ENCODE measurements at regions not wholly inside any gene's neighbourhood (a gene's known extent, or its start where the extent isn't known, plus 50 kb on each side); places are given as distances from the start of the nearest gene placed in this dataset.

DNA sequence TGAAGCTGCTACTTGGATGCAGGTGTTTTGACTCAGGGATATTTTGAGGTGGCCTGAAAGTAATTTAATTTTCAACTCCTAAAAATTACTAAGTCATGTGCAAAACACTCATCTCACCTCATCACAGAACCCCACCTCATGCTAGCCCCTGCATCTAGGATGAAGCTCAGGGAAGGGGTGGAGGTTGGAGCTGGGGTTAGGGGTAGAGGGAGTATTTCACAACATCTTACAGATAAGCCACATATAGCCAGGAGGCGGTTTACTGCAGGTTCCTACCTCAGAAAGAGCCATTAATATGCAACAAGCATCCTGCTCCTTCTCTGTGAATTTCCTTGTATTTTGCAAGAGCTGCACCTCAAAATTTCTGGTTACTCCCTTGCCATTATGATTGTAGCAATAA lies 70.5 kb upstream of the TSPAN5 start:
- Histone ChIP-seq H4K20me1 (ENCODE audit: control insufficient read depth, extremely low read depth, insufficient read depth, low read length) (no peaks in the 10 kb centered on the region), H3K9ac (ENCODE audit: control insufficient read depth, extremely low read depth, insufficient read depth, low read length) (no peak overlapping the region), H3K27ac (ENCODE audit: control insufficient read depth, insufficient read depth, low read length) (no peak overlapping the region), H3K4me3 (ENCODE audit: control insufficient read depth in 2 of 3, extremely low read depth in 1 of 3, insufficient read depth in 2 of 3, low read depth in 1 of 3, low read length in 3 of 3) (no peak overlapping the region), H3K9me1 (ENCODE audit: control insufficient read depth, extremely low read depth, insufficient read depth, low read length) (no peaks in the 10 kb centered on the region), H2AFZ (ENCODE audit: control insufficient read depth, low read length) (no peak overlapping the region), H3K27me3 (ENCODE audit: control insufficient read depth, extremely low read depth, insufficient read depth, low read length) (no peaks in the 10 kb centered on the region), H3K9me3 (ENCODE audit: control insufficient read depth, low read depth, low read length) (no peaks in the 10 kb centered on the region), H3K36me3 (ENCODE audit: control insufficient read depth in 2 of 2, extremely low read depth in 1 of 2, insufficient read depth in 2 of 2, low read length in 2 of 2) (no peaks in the 10 kb centered on the region), H3K79me2 (ENCODE audit: control insufficient read depth, insufficient read depth, low read length) (no peaks in the 10 kb centered on the region), H3K4me2 (ENCODE audit: control insufficient read depth, extremely low read depth, insufficient read depth, low read depth, low read length) (peak overlapping the region; percentile 48), H3K4me1 (ENCODE audit: control insufficient read depth, extremely low read depth, insufficient read depth, low read length) (peaks cover 10% of the 10 kb centered on the region)
- DNase-seq (ENCODE audit: low read depth, low spot score), result no peak
- no peak for FAIRE-seq
- TF ChIP-seq EZH2 (IDR thresholded peaks at IDR 0.05; ENCODE audit: low read length), result no peak
- TF ChIP-seq, protein P1, sequence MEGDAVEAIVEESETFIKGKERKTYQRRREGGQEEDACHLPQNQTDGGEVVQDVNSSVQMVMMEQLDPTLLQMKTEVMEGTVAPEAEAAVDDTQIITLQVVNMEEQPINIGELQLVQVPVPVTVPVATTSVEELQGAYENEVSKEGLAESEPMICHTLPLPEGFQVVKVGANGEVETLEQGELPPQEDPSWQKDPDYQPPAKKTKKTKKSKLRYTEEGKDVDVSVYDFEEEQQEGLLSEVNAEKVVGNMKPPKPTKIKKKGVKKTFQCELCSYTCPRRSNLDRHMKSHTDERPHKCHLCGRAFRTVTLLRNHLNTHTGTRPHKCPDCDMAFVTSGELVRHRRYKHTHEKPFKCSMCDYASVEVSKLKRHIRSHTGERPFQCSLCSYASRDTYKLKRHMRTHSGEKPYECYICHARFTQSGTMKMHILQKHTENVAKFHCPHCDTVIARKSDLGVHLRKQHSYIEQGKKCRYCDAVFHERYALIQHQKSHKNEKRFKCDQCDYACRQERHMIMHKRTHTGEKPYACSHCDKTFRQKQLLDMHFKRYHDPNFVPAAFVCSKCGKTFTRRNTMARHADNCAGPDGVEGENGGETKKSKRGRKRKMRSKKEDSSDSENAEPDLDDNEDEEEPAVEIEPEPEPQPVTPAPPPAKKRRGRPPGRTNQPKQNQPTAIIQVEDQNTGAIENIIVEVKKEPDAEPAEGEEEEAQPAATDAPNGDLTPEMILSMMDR (optimal IDR thresholded peaks at IDR 0.05 in 1 of 3, IDR thresholded peaks at IDR 0.05 in 1 of 3, conservative IDR thresholded peaks at IDR 0.05 in 1 of 3; ENCODE audit: extremely low read depth in 1 of 3, insufficient read depth in 2 of 3, low read length in 3 of 3), result no peak
- dilution Hi-C loops (cut with MboI; ENCODE audit: extremely low pct_ligation_motif_present, low sequenced_read_pairs), result no loop called here

DNA sequence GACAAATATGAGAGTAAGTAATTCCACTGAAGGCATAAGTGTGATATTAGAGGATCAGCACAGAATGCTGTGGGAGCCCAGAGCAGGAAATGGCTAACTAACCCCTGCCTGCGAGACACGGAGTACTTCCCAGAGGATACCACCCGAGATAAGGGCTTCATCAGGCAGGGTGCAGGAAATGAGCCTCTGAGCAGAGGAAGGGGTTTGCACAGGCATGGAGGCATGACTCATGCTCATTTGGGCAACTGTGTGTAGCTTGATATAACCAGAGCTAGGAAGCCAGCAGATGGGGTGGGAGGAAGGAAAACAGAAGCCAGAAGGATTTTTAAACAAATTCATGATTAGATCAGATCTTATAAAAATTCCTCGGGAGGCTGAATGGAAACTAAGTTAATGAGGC lies 70.0 kb upstream of the TSPAN5 start:
- Histone ChIP-seq H4K20me1 (ENCODE audit: control insufficient read depth, extremely low read depth, insufficient read depth, low read length) (no peaks in the 10 kb centered on the region), H2AFZ (ENCODE audit: control insufficient read depth, low read length) (peak overlapping the region; percentile 59)
- FAIRE-seq, result peak; percentile 93

More for the DNA sequence above, 70.0 kb upstream of the TSPAN5 start:
- Histone ChIP-seq H3K79me2 (ENCODE audit: control insufficient read depth, insufficient read depth, low read length) (no peaks in the 10 kb centered on the region), H3K4me2 (ENCODE audit: control insufficient read depth, extremely low read depth, insufficient read depth, low read depth, low read length) (peak overlapping the region; percentile 48), H3K4me1 (ENCODE audit: control insufficient read depth, extremely low read depth, insufficient read depth, low read length) (peaks cover 10% of the 10 kb centered on the region), H3K27me3 (ENCODE audit: control insufficient read depth, extremely low read depth, insufficient read depth, low read length) (no peaks in the 10 kb centered on the region), H3K4me3 (ENCODE audit: control insufficient read depth in 2 of 3, extremely low read depth in 1 of 3, insufficient read depth in 2 of 3, low read depth in 1 of 3, low read length in 3 of 3) (no peak overlapping the region), H3K9me1 (ENCODE audit: control insufficient read depth, extremely low read depth, insufficient read depth, low read length) (no peaks in the 10 kb centered on the region), H3K9ac (ENCODE audit: control insufficient read depth, extremely low read depth, insufficient read depth, low read length) (no peak overlapping the region), H3K36me3 (ENCODE audit: control insufficient read depth in 2 of 2, extremely low read depth in 1 of 2, insufficient read depth in 2 of 2, low read length in 2 of 2) (no peaks in the 10 kb centered on the region), H3K27ac (ENCODE audit: control insufficient read depth, insufficient read depth, low read length) (no peak overlapping the region), H3K9me3 (ENCODE audit: control insufficient read depth, low read depth, low read length) (no peaks in the 10 kb centered on the region)
- no peak for DNase-seq (ENCODE audit: low read depth, low spot score)
- TF ChIP-seq, protein P1 (optimal IDR thresholded peaks at IDR 0.05 in 1 of 3, IDR thresholded peaks at IDR 0.05 in 1 of 3, conservative IDR thresholded peaks at IDR 0.05 in 1 of 3; ENCODE audit: extremely low read depth in 1 of 3, insufficient read depth in 2 of 3, low read length in 3 of 3), result peak in 1 of 3 experiments; percentile 3
- no peak for TF ChIP-seq EZH2 (IDR thresholded peaks at IDR 0.05; ENCODE audit: low read length)
- dilution Hi-C loops (cut with MboI; ENCODE audit: extremely low pct_ligation_motif_present, low sequenced_read_pairs), result no loop called here
